Peyer's patch (tissue), 4 donors: ENCODE measurements at regions not wholly inside any gene's neighbourhood (a gene's known extent, or its start where the extent isn't known, plus 50 kb on each side); places are given as distances from the start of the nearest gene placed in this dataset.

Experiments
- POLR2A ChIP-seq, 2 donors: fragments of 450-650 bp; IDR thresholded peaks; one replicate each; pipeline ENCODE4 v1.5.1; 2017; ENCODE audit warnings: antibody characterized with exemption in 2 of 2, mild to moderate bottlenecking in 2 of 2, moderate library complexity in 2 of 2
- TF ChIP-seq, protein P1 (sequence below), 6 experiments: fragments of 450-650 bp in 4 of 6; fragments of 200-600 bp in 2 of 6; sonication (generic) in 1 of 6; IDR thresholded peaks; one replicate each; pipeline ENCODE4 v1.5.1; 2017 to 2019; ENCODE audit warnings: antibody characterized with exemption in 6 of 6, mild to moderate bottlenecking in 3 of 6, moderate library complexity in 1 of 6

DNA sequence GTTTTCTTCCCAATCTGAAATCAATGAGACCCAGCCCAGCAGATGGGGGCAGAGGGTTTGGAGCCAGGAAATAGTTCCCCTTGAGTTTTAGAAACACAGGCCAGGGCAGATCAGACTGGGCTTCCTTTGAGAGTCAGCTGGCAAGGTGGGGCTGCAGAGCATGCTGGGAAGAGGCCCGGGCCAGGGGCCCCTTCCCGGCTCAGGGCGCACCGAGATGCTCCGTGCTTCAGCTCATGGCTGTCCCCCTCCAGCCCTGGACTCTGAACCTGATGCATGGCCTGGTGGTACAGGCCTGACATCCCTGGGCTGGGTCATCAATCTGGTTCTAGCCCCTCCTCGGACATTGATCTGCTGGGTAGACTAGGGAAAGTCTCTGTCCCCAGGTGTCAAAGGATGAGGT is 65.1 kb upstream of the RUNX3 start:
- TF ChIP-seq, protein P1, sequence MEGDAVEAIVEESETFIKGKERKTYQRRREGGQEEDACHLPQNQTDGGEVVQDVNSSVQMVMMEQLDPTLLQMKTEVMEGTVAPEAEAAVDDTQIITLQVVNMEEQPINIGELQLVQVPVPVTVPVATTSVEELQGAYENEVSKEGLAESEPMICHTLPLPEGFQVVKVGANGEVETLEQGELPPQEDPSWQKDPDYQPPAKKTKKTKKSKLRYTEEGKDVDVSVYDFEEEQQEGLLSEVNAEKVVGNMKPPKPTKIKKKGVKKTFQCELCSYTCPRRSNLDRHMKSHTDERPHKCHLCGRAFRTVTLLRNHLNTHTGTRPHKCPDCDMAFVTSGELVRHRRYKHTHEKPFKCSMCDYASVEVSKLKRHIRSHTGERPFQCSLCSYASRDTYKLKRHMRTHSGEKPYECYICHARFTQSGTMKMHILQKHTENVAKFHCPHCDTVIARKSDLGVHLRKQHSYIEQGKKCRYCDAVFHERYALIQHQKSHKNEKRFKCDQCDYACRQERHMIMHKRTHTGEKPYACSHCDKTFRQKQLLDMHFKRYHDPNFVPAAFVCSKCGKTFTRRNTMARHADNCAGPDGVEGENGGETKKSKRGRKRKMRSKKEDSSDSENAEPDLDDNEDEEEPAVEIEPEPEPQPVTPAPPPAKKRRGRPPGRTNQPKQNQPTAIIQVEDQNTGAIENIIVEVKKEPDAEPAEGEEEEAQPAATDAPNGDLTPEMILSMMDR (IDR thresholded peaks at IDR 0.05), result no peak
- TF ChIP-seq POLR2A (IDR thresholded peaks at IDR 0.05), result no peak
